ENCODE measurements at regions not wholly inside any gene's neighbourhood (a gene's known extent, or its start where the extent isn't known, plus 50 kb on each side); places are given as distances from the start of the nearest gene placed in this dataset.
"Not testable (repeated sequence)": the region's sequence is repeated elsewhere in the genome, so short reads cannot be mapped to it uniquely, and the experiment has no call there.

GRCh38 chr5:28602429-28602828 is 1564.0 kb upstream of the CDH9 start:
- H3K36me3 Mint-ChIP-seq: no peaks in the 10 kb centered on the region
- H3K27me3 Mint-ChIP-seq: no peaks in the 10 kb centered on the region
- H3K27ac Mint-ChIP-seq: no peak overlapping the region
- no peak overlapping the region for H3K4me3 Mint-ChIP-seq
- DNase-seq (no peak), ATAC-seq (replicated peaks) (no peak)
- H3K4me1 Mint-ChIP-seq: no peaks in the 10 kb centered on the region
- H3K9me3 Mint-ChIP-seq: peaks cover 0 to 7% of the 10 kb centered on the region in 2 donors

DNA sequence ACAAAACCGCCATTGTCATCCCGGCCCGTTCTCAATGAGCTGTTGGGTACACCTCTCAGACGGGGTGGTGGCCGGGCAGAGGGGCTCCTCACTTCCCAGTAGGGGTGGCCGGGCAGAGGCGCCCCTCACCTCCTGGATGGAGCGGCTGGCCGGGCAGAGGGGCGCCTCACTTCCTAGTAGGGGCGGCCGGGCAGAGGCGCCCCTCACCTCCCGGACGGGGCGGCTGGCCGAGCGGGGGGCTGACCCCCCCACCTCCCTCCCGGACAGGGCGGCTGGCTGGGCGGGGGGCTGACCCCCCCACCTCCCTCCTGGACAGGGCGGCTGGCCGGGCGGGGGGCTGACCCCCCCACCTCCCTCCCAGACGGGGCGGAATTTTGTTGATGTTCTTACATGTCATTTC is 1558.3 kb upstream of the CDH9 start:
- DNase-seq; H3K9me3 Mint-ChIP-seq; ATAC-seq (replicated peaks); H3K27ac Mint-ChIP-seq; H3K27me3 Mint-ChIP-seq; H3K4me1 Mint-ChIP-seq; H3K36me3 Mint-ChIP-seq; H3K4me3 Mint-ChIP-seq: not testable (repeated sequence)

DNA sequence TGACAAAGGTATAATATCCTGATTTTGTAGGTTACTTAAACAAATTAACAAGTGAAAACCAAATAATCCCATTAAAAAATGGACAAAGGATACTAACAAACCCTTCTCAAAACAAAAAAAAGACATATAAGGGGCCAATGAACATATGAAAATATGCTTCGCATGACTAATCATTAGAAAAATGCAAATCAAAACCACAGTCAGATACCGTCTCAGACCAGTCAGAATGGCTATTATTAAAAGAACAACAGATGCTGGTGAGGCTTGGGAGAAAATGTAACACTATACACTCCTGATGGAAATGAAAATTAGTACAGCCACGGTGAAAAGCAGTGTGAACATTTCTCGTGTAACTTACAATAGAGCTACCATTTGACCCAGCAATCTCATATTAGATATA is 1542.2 kb upstream of the CDH9 start:
- DNase-seq: no peak

DNA sequence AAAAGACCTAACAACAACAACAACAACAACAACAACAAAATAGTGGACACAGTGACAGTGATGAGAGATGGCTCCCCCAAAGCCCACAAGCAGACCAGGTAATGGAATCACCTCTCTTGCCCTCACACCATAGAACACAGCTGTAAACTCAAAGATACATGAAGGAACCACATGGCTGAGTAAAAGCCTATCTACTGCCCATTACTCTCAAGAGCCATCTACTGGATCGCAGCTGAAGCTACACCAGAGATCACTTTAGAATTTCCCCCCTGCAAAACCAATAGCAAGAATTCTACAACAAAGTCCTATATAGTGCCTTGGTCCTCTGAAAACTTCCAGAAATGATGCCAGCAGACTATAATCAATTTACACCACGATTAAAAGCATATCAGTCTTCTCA is 1537.6 kb upstream of the CDH9 start:
- Mint-ChIP-seq H3K4me1 (no peaks in the 10 kb centered on the region), H3K4me3 (no peak overlapping the region), H3K27me3 (no peaks in the 10 kb centered on the region), H3K36me3 (no peaks in the 10 kb centered on the region), H3K9me3 (peaks cover 8 to 17% of the 10 kb centered on the region in 2 donors), H3K27ac (no peak overlapping the region)
- ATAC-seq (replicated peaks) (no peak), DNase-seq (no peak)

More for the DNA sequence above, 1542.2 kb upstream of the CDH9 start:
- Mint-ChIP-seq H3K4me1 (no peaks in the 10 kb centered on the region), H3K9me3 (peaks cover 6 to 12% of the 10 kb centered on the region in 2 donors), H3K36me3 (no peaks in the 10 kb centered on the region), H3K27ac (no peak overlapping the region), H3K27me3 (no peaks in the 10 kb centered on the region), H3K4me3 (no peak overlapping the region)
- no peak for ATAC-seq (replicated peaks)

- DNase-seq (no peak), ATAC-seq (replicated peaks) (no peak)
- no peak overlapping the region for H3K27ac Mint-ChIP-seq
- H3K4me3 Mint-ChIP-seq: no peak overlapping the region
- peaks cover 8 to 17% of the 10 kb centered on the region in 2 donors for H3K9me3 Mint-ChIP-seq
- H3K4me1 Mint-ChIP-seq: no peaks in the 10 kb centered on the region
- H3K36me3 Mint-ChIP-seq: no peaks in the 10 kb centered on the region
- no peaks in the 10 kb centered on the region for H3K27me3 Mint-ChIP-seq
Measured at GRCh38 chr5:28575368-28575767, 1537.0 kb upstream of the CDH9 start.

DNA sequence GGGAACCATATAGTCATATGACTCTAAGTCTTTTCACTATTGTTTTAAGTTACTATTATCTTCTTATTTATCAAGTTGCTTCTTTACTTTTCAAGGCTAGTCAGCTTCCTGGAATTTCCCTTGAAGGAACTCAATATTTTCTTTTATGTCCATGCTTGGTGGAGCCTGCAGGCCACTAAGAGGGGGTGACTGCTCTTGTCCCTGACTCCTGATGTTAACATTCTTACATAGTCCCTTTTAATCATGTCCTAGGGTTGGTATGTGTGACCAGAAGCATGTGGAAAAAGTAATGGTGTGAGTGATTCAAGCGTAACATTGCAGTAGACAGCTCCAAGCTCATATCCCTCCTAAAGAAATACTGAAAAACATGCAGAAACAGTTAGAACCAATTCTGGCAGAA is 1536.2 kb upstream of the CDH9 start:
- DNase-seq (no peak), ATAC-seq (replicated peaks) (no peak)
- Mint-ChIP-seq H3K27me3 (no peaks in the 10 kb centered on the region), H3K9me3 (peaks cover 8 to 15% of the 10 kb centered on the region in 2 donors), H3K4me1 (no peaks in the 10 kb centered on the region), H3K4me3 (no peak overlapping the region), H3K36me3 (no peaks in the 10 kb centered on the region), H3K27ac (no peak overlapping the region)

- Mint-ChIP-seq H3K4me3 (no peak overlapping the region), H3K27ac (no peak overlapping the region), H3K36me3 (no peaks in the 10 kb centered on the region), H3K4me1 (no peaks in the 10 kb centered on the region), H3K9me3 (peaks cover 6% of the 10 kb centered on the region in 2 donors), H3K27me3 (no peaks in the 10 kb centered on the region)
- DNase-seq (no peak), ATAC-seq (replicated peaks) (no peak)
Measured at GRCh38 chr5:28567048-28567447, 1528.7 kb upstream of the CDH9 start.

GRCh38 chr5:28561522-28561921 is 1523.1 kb upstream of the CDH9 start:
- H3K9me3 Mint-ChIP-seq: peaks cover 8 to 13% of the 10 kb centered on the region in 2 donors
- no peaks in the 10 kb centered on the region for H3K36me3 Mint-ChIP-seq
- no peak overlapping the region for H3K27ac Mint-ChIP-seq
- no peak for DNase-seq
- H3K4me1 Mint-ChIP-seq: no peaks in the 10 kb centered on the region
- no peak overlapping the region for H3K4me3 Mint-ChIP-seq
- no peak for ATAC-seq (replicated peaks)
- H3K27me3 Mint-ChIP-seq: no peaks in the 10 kb centered on the region

GRCh38 chr5:28558196-28558595 is 1519.8 kb upstream of the CDH9 start:
- H3K4me1 Mint-ChIP-seq: no peaks in the 10 kb centered on the region
- no peaks in the 10 kb centered on the region for H3K27me3 Mint-ChIP-seq
- ATAC-seq (replicated peaks) (no peak), DNase-seq (no peak)
- H3K36me3 Mint-ChIP-seq: no peaks in the 10 kb centered on the region
- H3K27ac Mint-ChIP-seq: no peak overlapping the region
- H3K4me3 Mint-ChIP-seq: no peak overlapping the region
- H3K9me3 Mint-ChIP-seq: peaks cover 8 to 13% of the 10 kb centered on the region in 2 donors

DNA sequence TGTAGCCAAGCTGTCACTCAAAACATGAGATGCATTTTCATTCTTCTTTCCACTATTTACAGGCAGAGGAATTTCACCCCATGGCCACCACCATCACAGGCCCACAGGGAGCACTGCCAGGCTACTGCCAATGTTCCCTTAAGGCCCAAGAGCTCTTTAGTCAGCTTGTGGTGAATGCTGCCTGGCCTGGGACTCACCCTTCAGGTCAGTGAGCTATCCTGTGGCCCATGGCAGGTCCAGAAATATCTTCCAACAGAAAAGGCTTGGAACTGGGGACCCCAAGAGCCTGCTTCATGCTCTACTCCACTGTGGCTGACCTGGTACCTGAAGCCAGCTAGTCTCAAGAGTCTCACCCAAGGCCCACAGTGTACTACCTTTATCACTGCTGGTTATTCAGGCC is 1518.7 kb upstream of the CDH9 start:
- H3K27ac Mint-ChIP-seq: no peak overlapping the region
- H3K27me3 Mint-ChIP-seq: no peaks in the 10 kb centered on the region
- DNase-seq: no peak
- no peaks in the 10 kb centered on the region for H3K36me3 Mint-ChIP-seq
- no peak for ATAC-seq (replicated peaks)
- no peak overlapping the region for H3K4me3 Mint-ChIP-seq
- no peaks in the 10 kb centered on the region for H3K4me1 Mint-ChIP-seq
- H3K9me3 Mint-ChIP-seq: peaks cover 10 to 14% of the 10 kb centered on the region in 2 donors

GRCh38 chr5:28549588-28549987 is 1511.2 kb upstream of the CDH9 start:
- Mint-ChIP-seq H3K9me3 (peaks cover 3 to 7% of the 10 kb centered on the region in 2 donors), H3K4me3 (no peak overlapping the region), H3K27ac (no peak overlapping the region), H3K27me3 (no peaks in the 10 kb centered on the region), H3K36me3 (no peaks in the 10 kb centered on the region), H3K4me1 (no peaks in the 10 kb centered on the region)
- DNase-seq: no peak
- ATAC-seq (replicated peaks): no peak

- Mint-ChIP-seq H3K4me1 (no peaks in the 10 kb centered on the region), H3K4me3 (no peak overlapping the region), H3K27ac (no peak overlapping the region), H3K9me3 (peaks cover 3 to 7% of the 10 kb centered on the region in 2 donors), H3K36me3 (no peaks in the 10 kb centered on the region), H3K27me3 (no peaks in the 10 kb centered on the region)
- no peak for DNase-seq
- ATAC-seq (replicated peaks): no peak
Measured at GRCh38 chr5:28548856-28549255, 1510.5 kb upstream of the CDH9 start.

GRCh38 chr5:28544501-28544900 is 1506.1 kb upstream of the CDH9 start:
- ATAC-seq (replicated peaks) (no peak), DNase-seq (no peak)
- Mint-ChIP-seq H3K27me3 (no peaks in the 10 kb centered on the region), H3K27ac (no peak overlapping the region), H3K4me3 (no peak overlapping the region), H3K4me1 (no peaks in the 10 kb centered on the region), H3K36me3 (no peaks in the 10 kb centered on the region), H3K9me3 (peaks cover 4% of the 10 kb centered on the region in 2 donors)

DNA sequence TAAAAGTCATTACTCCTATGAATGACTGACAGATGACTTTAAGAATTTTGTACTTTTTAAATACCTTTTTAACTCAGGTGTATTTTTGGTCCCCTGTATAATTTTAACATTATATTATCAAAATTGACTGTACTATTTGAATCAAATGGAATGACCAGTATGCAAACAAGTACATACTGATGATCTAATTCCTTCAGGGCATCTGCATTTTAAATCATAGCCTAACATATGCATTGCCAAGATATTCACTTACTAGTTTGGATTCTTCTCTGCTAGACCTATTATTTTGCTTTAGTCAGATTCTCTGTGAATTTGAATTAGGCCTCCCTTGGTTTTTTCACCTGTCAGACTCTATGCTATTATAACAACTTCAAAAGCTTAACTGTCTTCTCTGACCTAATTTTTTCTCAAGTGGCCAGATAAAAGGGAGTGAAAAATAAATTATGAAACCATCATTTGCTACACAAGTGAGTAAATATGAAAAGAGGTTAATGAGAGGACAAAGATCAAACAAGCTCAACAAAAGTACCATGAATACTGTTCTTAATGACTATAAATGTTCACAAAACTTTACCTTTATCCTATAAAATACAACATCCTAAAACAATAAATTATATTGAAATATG is 1505.2 kb upstream of the CDH9 start:
- no peaks in the 10 kb centered on the region for H3K27me3 Mint-ChIP-seq
- no peak for ATAC-seq (replicated peaks)
- DNase-seq: no peak
- H3K9me3 Mint-ChIP-seq: peaks cover 4% of the 10 kb centered on the region in 2 donors
- H3K36me3 Mint-ChIP-seq: no peaks in the 10 kb centered on the region
- H3K4me3 Mint-ChIP-seq: no peak overlapping the region
- no peak overlapping the region for H3K27ac Mint-ChIP-seq
- no peaks in the 10 kb centered on the region for H3K4me1 Mint-ChIP-seq

GRCh38 chr5:28542987-28543386 is 1504.6 kb upstream of the CDH9 start:
- Mint-ChIP-seq H3K27me3 (no peaks in the 10 kb centered on the region), H3K9me3 (peaks cover 4% of the 10 kb centered on the region in 2 donors), H3K36me3 (no peaks in the 10 kb centered on the region), H3K27ac (no peak overlapping the region), H3K4me1 (no peaks in the 10 kb centered on the region), H3K4me3 (no peak overlapping the region)
- ATAC-seq (replicated peaks) (no peak), DNase-seq (no peak)
